ENCODE measurements at regions not wholly inside any gene's neighbourhood (a gene's known extent, or its start where the extent isn't known, plus 50 kb on each side); places are given as distances from the start of the nearest gene placed in this dataset.

- Histone ChIP-seq H4K8ac (ENCODE audit: low read depth, low read length) (no peak overlapping the region), H3K23ac (ENCODE audit: low read length) (no peak overlapping the region), H3K36me3 (ENCODE audit: control insufficient read depth in 1 of 2, insufficient read depth in 2 of 2, low read length in 2 of 2) (no peaks in the 10 kb centered on the region), H2AFZ (ENCODE audit: insufficient read depth, low read length, poor library complexity) (no peak overlapping the region), H2BK120ac (ENCODE audit: insufficient read depth, low read length, poor library complexity) (no peak overlapping the region), H2BK5ac (ENCODE audit: low read depth, low read length, poor library complexity) (no peak overlapping the region), H2AK5ac (ENCODE audit: low read length) (no peak overlapping the region), H2BK12ac (ENCODE audit: low read length) (no peak overlapping the region), H3K27ac (ENCODE audit: low read depth, low read length) (no peak overlapping the region), H3K9ac (ENCODE audit: low read length) (no peak overlapping the region), H3K9me3 (ENCODE audit: insufficient read depth, low read depth, low read length) (no peaks in the 10 kb centered on the region), H4K91ac (ENCODE audit: low read depth, low read length) (no peak overlapping the region), H3K4ac (ENCODE audit: low read depth, low read length) (no peak overlapping the region), H3K79me1 (ENCODE audit: low read length) (no peaks in the 10 kb centered on the region), H3K14ac (ENCODE audit: low read length) (no peak overlapping the region), H3K4me2 (ENCODE audit: low read length) (no peak overlapping the region), H4K12ac (ENCODE audit: low read depth, low read length) (no peak overlapping the region), H3K4me1 (ENCODE audit: control insufficient read depth in 1 of 2, insufficient read depth in 2 of 2, low read length in 2 of 2) (no peaks in the 10 kb centered on the region), H3K18ac (ENCODE audit: low read length) (no peak overlapping the region), H3K27me3 (ENCODE audit: insufficient read depth, low read length) (no peaks in the 10 kb centered on the region), H3K79me2 (ENCODE audit: control insufficient read depth, insufficient read depth, low read length, poor library complexity) (no peaks in the 10 kb centered on the region), H3K4me3 (ENCODE audit: low read depth, low read length) (no peak overlapping the region)
- WGBS (ENCODE audit: extremely low coverage, insufficient coverage, insufficient read length): 100% methylated on average over 1 of the region's 4 CpGs
- DNase-seq: no peak
Measured at GRCh38 chr1:181951213-181951612, 110.3 kb downstream of the ZNF648 start.

GRCh38 chr1:181949500-181949899 is 112.0 kb downstream of the ZNF648 start:
- Histone ChIP-seq H3K27ac (ENCODE audit: low read depth, low read length) (no peak overlapping the region), H3K18ac (ENCODE audit: low read length) (no peak overlapping the region), H2BK5ac (ENCODE audit: low read depth, low read length, poor library complexity) (no peak overlapping the region), H2BK12ac (ENCODE audit: low read length) (no peak overlapping the region), H3K4ac (ENCODE audit: low read depth, low read length) (no peak overlapping the region), H3K79me1 (ENCODE audit: low read length) (no peaks in the 10 kb centered on the region), H2AFZ (ENCODE audit: insufficient read depth, low read length, poor library complexity) (no peak overlapping the region), H3K23ac (ENCODE audit: low read length) (no peak overlapping the region), H4K12ac (ENCODE audit: low read depth, low read length) (no peak overlapping the region), H3K4me1 (ENCODE audit: control insufficient read depth in 1 of 2, insufficient read depth in 2 of 2, low read length in 2 of 2) (no peaks in the 10 kb centered on the region), H3K14ac (ENCODE audit: low read length) (no peak overlapping the region), H3K4me2 (ENCODE audit: low read length) (no peak overlapping the region), H3K9ac (ENCODE audit: low read length) (no peak overlapping the region), H2BK120ac (ENCODE audit: insufficient read depth, low read length, poor library complexity) (no peak overlapping the region), H3K4me3 (ENCODE audit: low read depth, low read length) (no peak overlapping the region), H3K27me3 (ENCODE audit: insufficient read depth, low read length) (no peaks in the 10 kb centered on the region), H4K91ac (ENCODE audit: low read depth, low read length) (no peak overlapping the region), H2AK5ac (ENCODE audit: low read length) (no peak overlapping the region), H3K36me3 (ENCODE audit: control insufficient read depth in 1 of 2, insufficient read depth in 2 of 2, low read length in 2 of 2) (no peaks in the 10 kb centered on the region), H4K8ac (ENCODE audit: low read depth, low read length) (no peak overlapping the region), H3K79me2 (ENCODE audit: control insufficient read depth, insufficient read depth, low read length, poor library complexity) (no peaks in the 10 kb centered on the region), H3K9me3 (ENCODE audit: insufficient read depth, low read depth, low read length) (no peaks in the 10 kb centered on the region)
- no CpG with 5 or more reads among the region's 2 CpGs for WGBS (ENCODE audit: extremely low coverage, insufficient coverage, insufficient read length)
- DNase-seq: no peak

GRCh38 chr1:181948372-181948771 is 113.1 kb downstream of the ZNF648 start:
- Histone ChIP-seq H4K12ac (ENCODE audit: low read depth, low read length) (no peak overlapping the region), H3K14ac (ENCODE audit: low read length) (no peak overlapping the region), H3K4me1 (ENCODE audit: control insufficient read depth in 1 of 2, insufficient read depth in 2 of 2, low read length in 2 of 2) (no peaks in the 10 kb centered on the region), H3K79me1 (ENCODE audit: low read length) (no peaks in the 10 kb centered on the region), H4K91ac (ENCODE audit: low read depth, low read length) (no peak overlapping the region), H3K4ac (ENCODE audit: low read depth, low read length) (no peak overlapping the region), H3K79me2 (ENCODE audit: control insufficient read depth, insufficient read depth, low read length, poor library complexity) (no peaks in the 10 kb centered on the region), H3K18ac (ENCODE audit: low read length) (no peak overlapping the region), H4K8ac (ENCODE audit: low read depth, low read length) (no peak overlapping the region), H3K27me3 (ENCODE audit: insufficient read depth, low read length) (no peaks in the 10 kb centered on the region), H3K4me3 (ENCODE audit: low read depth, low read length) (no peak overlapping the region), H3K27ac (ENCODE audit: low read depth, low read length) (no peak overlapping the region), H3K36me3 (ENCODE audit: control insufficient read depth in 1 of 2, insufficient read depth in 2 of 2, low read length in 2 of 2) (no peaks in the 10 kb centered on the region), H3K23ac (ENCODE audit: low read length) (no peak overlapping the region), H2BK5ac (ENCODE audit: low read depth, low read length, poor library complexity) (no peak overlapping the region), H3K4me2 (ENCODE audit: low read length) (no peak overlapping the region), H3K9ac (ENCODE audit: low read length) (peak overlapping the region; percentile 47), H2BK120ac (ENCODE audit: insufficient read depth, low read length, poor library complexity) (no peak overlapping the region), H2AK5ac (ENCODE audit: low read length) (no peak overlapping the region), H3K9me3 (ENCODE audit: insufficient read depth, low read depth, low read length) (no peaks in the 10 kb centered on the region), H2BK12ac (ENCODE audit: low read length) (no peak overlapping the region), H2AFZ (ENCODE audit: insufficient read depth, low read length, poor library complexity) (no peak overlapping the region)
- no peak for DNase-seq
- no CpG with 5 or more reads among the region's 1 CpG for WGBS (ENCODE audit: extremely low coverage, insufficient coverage, insufficient read length)

GRCh38 chr1:181947441-181947840 is 114.1 kb downstream of the ZNF648 start:
- no CpG with 5 or more reads among the region's 1 CpG for WGBS (ENCODE audit: extremely low coverage, insufficient coverage, insufficient read length)
- Histone ChIP-seq H2BK12ac (ENCODE audit: low read length) (no peak overlapping the region), H3K9ac (ENCODE audit: low read length) (no peak overlapping the region)

More at GRCh38 chr1:181947441-181947840, 114.1 kb downstream of the ZNF648 start:
- Histone ChIP-seq H4K8ac (ENCODE audit: low read depth, low read length) (no peak overlapping the region), H2AK5ac (ENCODE audit: low read length) (no peak overlapping the region), H3K18ac (ENCODE audit: low read length) (no peak overlapping the region), H3K79me2 (ENCODE audit: control insufficient read depth, insufficient read depth, low read length, poor library complexity) (no peaks in the 10 kb centered on the region), H2AFZ (ENCODE audit: insufficient read depth, low read length, poor library complexity) (no peak overlapping the region), H2BK5ac (ENCODE audit: low read depth, low read length, poor library complexity) (no peak overlapping the region), H2BK120ac (ENCODE audit: insufficient read depth, low read length, poor library complexity) (no peak overlapping the region), H3K27ac (ENCODE audit: low read depth, low read length) (no peak overlapping the region), H4K91ac (ENCODE audit: low read depth, low read length) (no peak overlapping the region), H3K4me3 (ENCODE audit: low read depth, low read length) (no peak overlapping the region), H4K12ac (ENCODE audit: low read depth, low read length) (no peak overlapping the region), H3K4me2 (ENCODE audit: low read length) (no peak overlapping the region), H3K36me3 (ENCODE audit: control insufficient read depth in 1 of 2, insufficient read depth in 2 of 2, low read length in 2 of 2) (no peaks in the 10 kb centered on the region), H3K27me3 (ENCODE audit: insufficient read depth, low read length) (no peaks in the 10 kb centered on the region), H3K9me3 (ENCODE audit: insufficient read depth, low read depth, low read length) (no peaks in the 10 kb centered on the region), H3K79me1 (ENCODE audit: low read length) (no peaks in the 10 kb centered on the region), H3K23ac (ENCODE audit: low read length) (no peak overlapping the region), H3K14ac (ENCODE audit: low read length) (no peak overlapping the region), H3K4me1 (ENCODE audit: control insufficient read depth in 1 of 2, insufficient read depth in 2 of 2, low read length in 2 of 2) (no peaks in the 10 kb centered on the region), H3K4ac (ENCODE audit: low read depth, low read length) (no peak overlapping the region)
- DNase-seq: no peak

Measured in trophoblast cell (in vitro differentiated cells and primary cell).